CD4-positive, CD25-positive, alpha-beta regulatory T cell (primary cell): ENCODE measurements at regions not wholly inside any gene's neighbourhood (a gene's known extent, or its start where the extent isn't known, plus 50 kb on each side); places are given as distances from the start of the nearest gene placed in this dataset.

ENCODE experiments used
- ATAC-seq, 2 donors: fragments of 150-1000 bp; cut with Tn5 transposase; one replicate each; pipeline ENCODE4 v1.10.0; 2021; ENCODE audit warnings: low read depth in 2 of 2, moderate number of reproducible peaks in 2 of 2, moderate library complexity in 1 of 2
- DNase-seq, 3 donors: peaks; one replicate each; pipeline versions ENCODE4 v3.0.0 to v3.0.0-alpha.2; 2012 to 2022; ENCODE audit warnings: mixed read lengths in 1 of 3
- H3K27ac ChIP-seq: one replicate; pipeline ENCODE4 v1.7.0; 2013; ENCODE audit warnings: mild to moderate bottlenecking, low read length; ENCODE audit not compliant: insufficient read depth, poor library complexity, severe bottlenecking
- H3K27me3 ChIP-seq: one replicate; pipeline ENCODE4 v1.7.0; 2013; ENCODE audit warnings: low read length; ENCODE audit not compliant: control insufficient read depth, insufficient read depth
- H3K36me3 ChIP-seq: one replicate; pipeline ENCODE4 v1.7.0; 2013; ENCODE audit warnings: mild to moderate bottlenecking, low read length, moderate library complexity; ENCODE audit not compliant: control insufficient read depth, insufficient read depth
- H3K4me1 ChIP-seq: 2 replicates; pipeline ENCODE4 v1.7.0; 2013; ENCODE audit warnings: mild to moderate bottlenecking, low read length; ENCODE audit not compliant: insufficient read depth, control insufficient read depth, poor library complexity, severe bottlenecking
- H3K4me3 ChIP-seq: one replicate; pipeline ENCODE4 v1.7.0; 2013; ENCODE audit warnings: low read depth, mild to moderate bottlenecking, low read length, moderate library complexity
- H3K9me3 ChIP-seq, 2 experiments: 1 replicate in 1 of 2; 2 replicates in 1 of 2; pipeline ENCODE4 v1.7.0; 2013; ENCODE audit warnings: low read length in 2 of 2, mild to moderate bottlenecking in 1 of 2, moderate library complexity in 1 of 2; ENCODE audit not compliant: control insufficient read depth in 2 of 2
- H3K27ac Mint-ChIP-seq, 3 donors: one replicate each; pipeline ENCODE4 v1.8.0; 2020 to 2022; ENCODE audit warnings: mild to moderate bottlenecking in 3 of 3, mixed read lengths in 3 of 3, moderate library complexity in 2 of 3
- H3K27me3 Mint-ChIP-seq: one replicate; pipeline ENCODE4 v1.8.0; 2022; ENCODE audit warnings: mild to moderate bottlenecking, mixed read lengths
- H3K36me3 Mint-ChIP-seq: one replicate; pipeline ENCODE4 v1.8.0; 2020; ENCODE audit warnings: mixed read lengths
- H3K4me1 Mint-ChIP-seq, 4 donors: one replicate each; pipeline ENCODE4 v1.8.0; 2020 to 2022; ENCODE audit warnings: mixed read lengths in 4 of 4, mild to moderate bottlenecking in 1 of 4
- H3K4me3 Mint-ChIP-seq, 4 donors: one replicate each; pipeline ENCODE4 v1.8.0; 2020 to 2022; ENCODE audit warnings: mild to moderate bottlenecking in 4 of 4, mixed read lengths in 4 of 4, moderate library complexity in 3 of 4
- H3K9me3 Mint-ChIP-seq, 7 donors: one replicate each; pipeline ENCODE4 v1.8.0; 2020 to 2022; ENCODE audit warnings: mixed read lengths in 7 of 7, mild to moderate bottlenecking in 3 of 7, moderate library complexity in 2 of 7

GRCh38 chr9:28158451-28158850, 585.2 kb upstream of the C9orf72 start:
- Histone ChIP-seq H3K36me3 (no peaks in the 10 kb centered on the region), H3K9me3 (no peaks in the 10 kb centered on the region), H3K4me1 (no peaks in the 10 kb centered on the region), H3K27ac (no peak overlapping the region), H3K27me3 (no peaks in the 10 kb centered on the region), H3K4me3 (no peak overlapping the region)
- no peaks in the 10 kb centered on the region for H3K36me3 Mint-ChIP-seq
- no peaks in the 10 kb centered on the region for H3K27me3 Mint-ChIP-seq
- peaks cover 0 to 15% (median 2%) of the 10 kb centered on the region in 7 donors for H3K9me3 Mint-ChIP-seq
- DNase-seq: no peak
- ATAC-seq: no peak
- H3K4me1 Mint-ChIP-seq: no peaks in the 10 kb centered on the region
- H3K4me3 Mint-ChIP-seq: no peak overlapping the region
- H3K27ac Mint-ChIP-seq: no peak overlapping the region

GRCh38 chr9:28163619-28164018, 590.3 kb upstream of the C9orf72 start:
- Histone ChIP-seq H3K27me3 (no peaks in the 10 kb centered on the region), H3K4me1 (no peaks in the 10 kb centered on the region), H3K36me3 (no peaks in the 10 kb centered on the region), H3K9me3 (no peaks in the 10 kb centered on the region), H3K27ac (no peak overlapping the region), H3K4me3 (no peak overlapping the region)
- Mint-ChIP-seq H3K36me3 (no peaks in the 10 kb centered on the region), H3K27me3 (no peaks in the 10 kb centered on the region), H3K4me1 (no peaks in the 10 kb centered on the region), H3K27ac (no peak overlapping the region), H3K9me3 (peaks cover 0 to 21% (median 3%) of the 10 kb centered on the region in 7 donors), H3K4me3 (no peak overlapping the region)
- ATAC-seq (no peak), DNase-seq (no peak)

GRCh38 chr9:28166179-28166578, 592.9 kb upstream of the C9orf72 start:
- Histone ChIP-seq H3K9me3 (no peaks in the 10 kb centered on the region), H3K4me3 (no peak overlapping the region), H3K27me3 (no peaks in the 10 kb centered on the region), H3K36me3 (no peaks in the 10 kb centered on the region), H3K27ac (no peak overlapping the region), H3K4me1 (no peaks in the 10 kb centered on the region)
- ATAC-seq: no peak
- Mint-ChIP-seq H3K27me3 (no peaks in the 10 kb centered on the region), H3K27ac (no peak overlapping the region), H3K4me3 (no peak overlapping the region), H3K4me1 (no peaks in the 10 kb centered on the region), H3K36me3 (no peaks in the 10 kb centered on the region), H3K9me3 (peaks cover 0 to 12% (median 3%) of the 10 kb centered on the region in 7 donors)
- DNase-seq: no peak

GRCh38 chr9:28177142-28177541, 603.9 kb upstream of the C9orf72 start:
- no peak for DNase-seq
- H3K36me3 ChIP-seq: no peaks in the 10 kb centered on the region
- H3K9me3 ChIP-seq: no peaks in the 10 kb centered on the region
- H3K9me3 Mint-ChIP-seq: peaks cover 0 to 16% (median 4%) of the 10 kb centered on the region in 7 donors
- no peaks in the 10 kb centered on the region for H3K27me3 Mint-ChIP-seq
- H3K4me3 Mint-ChIP-seq: no peak overlapping the region
- no peaks in the 10 kb centered on the region for H3K4me1 ChIP-seq
- no peaks in the 10 kb centered on the region for H3K36me3 Mint-ChIP-seq
- ATAC-seq: no peak
- H3K4me1 Mint-ChIP-seq: no peaks in the 10 kb centered on the region
- no peaks in the 10 kb centered on the region for H3K27me3 ChIP-seq
- H3K27ac Mint-ChIP-seq: no peak overlapping the region
- H3K4me3 ChIP-seq: no peak overlapping the region
- no peak overlapping the region for H3K27ac ChIP-seq

GRCh38 chr9:28177925-28178324, 604.6 kb upstream of the C9orf72 start:
- H3K4me1 Mint-ChIP-seq: no peaks in the 10 kb centered on the region
- DNase-seq (no peak), ATAC-seq (no peak)
- H3K9me3 ChIP-seq: no peaks in the 10 kb centered on the region
- H3K27ac ChIP-seq: no peak overlapping the region
- no peaks in the 10 kb centered on the region for H3K4me1 ChIP-seq
- H3K9me3 Mint-ChIP-seq: peaks cover 1 to 17% (median 4%) of the 10 kb centered on the region in 7 donors
- H3K27ac Mint-ChIP-seq: no peak overlapping the region
- no peaks in the 10 kb centered on the region for H3K27me3 ChIP-seq
- no peaks in the 10 kb centered on the region for H3K27me3 Mint-ChIP-seq
- no peaks in the 10 kb centered on the region for H3K36me3 Mint-ChIP-seq
- H3K36me3 ChIP-seq: no peaks in the 10 kb centered on the region
- no peak overlapping the region for H3K4me3 Mint-ChIP-seq
- H3K4me3 ChIP-seq: no peak overlapping the region

GRCh38 chr9:28179893-28180292, 606.6 kb upstream of the C9orf72 start:
- H3K4me1 ChIP-seq: no peaks in the 10 kb centered on the region
- no peaks in the 10 kb centered on the region for H3K36me3 ChIP-seq
- no peaks in the 10 kb centered on the region for H3K36me3 Mint-ChIP-seq
- no peak overlapping the region for H3K27ac Mint-ChIP-seq
- no peak overlapping the region for H3K4me3 ChIP-seq
- no peaks in the 10 kb centered on the region for H3K27me3 Mint-ChIP-seq
- no peak overlapping the region for H3K4me3 Mint-ChIP-seq
- DNase-seq: no peak
- H3K27me3 ChIP-seq: no peaks in the 10 kb centered on the region
- H3K9me3 Mint-ChIP-seq: peaks cover 2 to 29% (median 5%) of the 10 kb centered on the region in 7 donors
- no peak for ATAC-seq
- no peak overlapping the region for H3K27ac ChIP-seq
- no peaks in the 10 kb centered on the region for H3K4me1 Mint-ChIP-seq
- peaks cover 0 to 4% of the 10 kb centered on the region in 2 experiments for H3K9me3 ChIP-seq

- Histone ChIP-seq H3K27me3 (no peaks in the 10 kb centered on the region), H3K4me1 (no peaks in the 10 kb centered on the region), H3K9me3 (peaks cover 0 to 23% of the 10 kb centered on the region in 2 experiments), H3K4me3 (no peak overlapping the region), H3K27ac (no peak overlapping the region), H3K36me3 (no peaks in the 10 kb centered on the region)
- Mint-ChIP-seq H3K4me3 (no peak overlapping the region), H3K27me3 (no peaks in the 10 kb centered on the region), H3K9me3 (peaks cover 5 to 24% (median 13%) of the 10 kb centered on the region in 7 donors), H3K36me3 (no peaks in the 10 kb centered on the region), H3K27ac (no peak overlapping the region), H3K4me1 (peaks cover 0 to 6% (median 2%) of the 10 kb centered on the region in 4 donors)
- no peak for ATAC-seq
- no peak for DNase-seq
These were observed 617.7 kb upstream of the C9orf72 start for GRCh38 chr9:28190981-28191380.

GRCh38 chr9:28197653-28198052, 624.4 kb upstream of the C9orf72 start:
- Mint-ChIP-seq H3K4me3 (no peak overlapping the region), H3K27ac (no peak overlapping the region), H3K27me3 (no peaks in the 10 kb centered on the region), H3K36me3 (no peaks in the 10 kb centered on the region), H3K4me1 (no peaks in the 10 kb centered on the region), H3K9me3 (peaks cover 1 to 9% (median 4%) of the 10 kb centered on the region in 7 donors)
- no peaks in the 10 kb centered on the region for H3K27me3 ChIP-seq
- H3K4me1 ChIP-seq: no peaks in the 10 kb centered on the region
- no peak for ATAC-seq
- H3K9me3 ChIP-seq: no peaks in the 10 kb centered on the region
- no peak for DNase-seq
- no peaks in the 10 kb centered on the region for H3K36me3 ChIP-seq
- no peak overlapping the region for H3K27ac ChIP-seq
- no peak overlapping the region for H3K4me3 ChIP-seq
